SK-N-SH (cell line): ENCODE measurements at regions not wholly inside any gene's neighbourhood (a gene's known extent, or its start where the extent isn't known, plus 50 kb on each side); places are given as distances from the start of the nearest gene placed in this dataset.

Experiments
- CTCF ChIA-PET: fragments of 300-600, 350-600 bp; formaldehyde crosslinking; extraction: SDS; loops from one replicate; lab custom pipeline; 2021; lab: Yijun Ruan, JAX
- POLR2A ChIA-PET: fragments of 350-600 bp; sonication (Branson Sonifier 250); formaldehyde crosslinking; extraction: SDS; loops from one replicate; lab custom pipeline; 2020; ENCODE audit warnings: antibody characterized with exemption, inconsistent platforms; lab: Yijun Ruan, JAX
- DNase-seq: peaks from one replicate; pipeline ENCODE4 v3.0.0; 2012
- H2AFZ ChIP-seq: fragments of 200-600 bp; sonication (generic); 2 replicates; pipeline ENCODE4 v1.8.1; 2016; ENCODE audit warnings: antibody characterized with exemption, mild to moderate bottlenecking, low read depth
- H3F3A ChIP-seq: fragments of 200-600 bp; sonication (generic); replicated peaks from 2 replicates; pipeline ENCODE3; 2016; ENCODE audit warnings: antibody characterized with exemption, mild to moderate bottlenecking; ENCODE audit not compliant: insufficient read depth
- H3K27ac ChIP-seq, 2 experiments: fragments of 200-500 bp in 1 of 2; fragments of 200-600 bp in 1 of 2; sonication (Bioruptor generic) in 1 of 2; sonication (generic), shearing (Covaris generic) in 1 of 2; 2 replicates each; pipeline versions ENCODE4 v1.5.1 to v1.6.1; 2014 to 2016; ENCODE audit warnings: low read depth in 2 of 2, inconsistent platforms in 1 of 2, low read length in 1 of 2, mild to moderate bottlenecking in 1 of 2, mixed read lengths in 1 of 2
- H3K27me3 ChIP-seq: fragments of 200-600 bp; sonication (generic), shearing (Covaris generic); 2 replicates; pipeline ENCODE4 v1.6.1; 2016; ENCODE audit warnings: mixed run types; ENCODE audit not compliant: insufficient read depth
- H3K36me3 ChIP-seq, 2 experiments: fragments of 200-500 bp in 1 of 2; fragments of 200-600 bp in 1 of 2; sonication (Bioruptor generic) in 1 of 2; sonication (generic) in 1 of 2; replicated peaks in 1 of 2; 2 replicates each; pipeline versions ENCODE3 to v1.5.1; 2014 to 2016; ENCODE audit warnings: low read length in 1 of 2, mild to moderate bottlenecking in 1 of 2; ENCODE audit not compliant: insufficient read depth in 2 of 2, control insufficient read depth in 1 of 2
- H3K4me1 ChIP-seq, 2 experiments: fragments of 200-500 bp in 1 of 2; fragments of 200-600 bp in 1 of 2; sonication (Bioruptor generic) in 1 of 2; sonication (generic), shearing (Covaris generic) in 1 of 2; 2 replicates each; pipeline versions ENCODE4 v1.5.1 to v1.6.1; 2014 to 2016; ENCODE audit warnings: low read depth in 1 of 2, low read length in 1 of 2, mixed run types in 1 of 2; ENCODE audit not compliant: insufficient read depth in 2 of 2, control insufficient read depth in 1 of 2
- H3K4me2 ChIP-seq: fragments of 200-600 bp; sonication (generic), shearing (Covaris generic); 2 replicates; pipeline ENCODE4 v1.6.1; 2017; ENCODE audit warnings: mixed run types
- H3K4me3 ChIP-seq, 2 experiments: fragments of 200-500 bp in 1 of 2; fragments of 200-600 bp in 1 of 2; sonication (Bioruptor generic) in 1 of 2; sonication (generic), shearing (Covaris generic) in 1 of 2; 2 replicates each; pipeline versions ENCODE4 v1.5.1 to v1.8.1; 2014 to 2016; ENCODE audit warnings: low read depth in 2 of 2, inconsistent platforms in 1 of 2, low read length in 1 of 2, mild to moderate bottlenecking in 1 of 2, mixed read lengths in 1 of 2, moderate library complexity in 1 of 2
- H3K79me2 ChIP-seq: fragments of 200-600 bp; sonication (generic); 2 replicates; pipeline ENCODE4 v1.8.1; 2017; ENCODE audit warnings: mild to moderate bottlenecking; ENCODE audit not compliant: insufficient read depth
- H3K9ac ChIP-seq: fragments of 200-600 bp; sonication (generic); 2 replicates; pipeline ENCODE4 v1.6.1; 2017; ENCODE audit warnings: mixed run types
- H3K9me2 ChIP-seq: fragments of 200-600 bp; sonication (generic); 2 replicates; pipeline ENCODE4 v1.6.1; 2017; ENCODE audit warnings: mixed run types
- H3K9me3 ChIP-seq: fragments of 200-600 bp; sonication (generic); 2 replicates; pipeline ENCODE4 v1.6.1; 2017; ENCODE audit warnings: mixed run types, mild to moderate bottlenecking, moderate library complexity
- H4K20me1 ChIP-seq: fragments of 200-600 bp; sonication (generic); 2 replicates; pipeline ENCODE4 v1.6.1; 2017; ENCODE audit warnings: mild to moderate bottlenecking, mixed run types; ENCODE audit not compliant: insufficient read depth
- CHD2 ChIP-seq: fragments of 150-350 bp; IDR thresholded peaks from 2 replicates; pipeline ENCODE4 v1.6.1; 2018; ENCODE audit warnings: low read length; ENCODE audit not compliant: partially characterized antibody
- ELF1 ChIP-seq: IDR thresholded peaks from 2 replicates; pipeline ENCODE4 v1.4.0; 2012
- EP300 ChIP-seq, 2 experiments: IDR thresholded peaks; 2 replicates each; pipeline versions ENCODE4 v1.4.0 to v1.6.1; 2012; ENCODE audit warnings: borderline replicate concordance in 1 of 2, low read depth in 1 of 2, low read length in 1 of 2
- FOSL2 ChIP-seq: IDR thresholded peaks from 2 replicates; pipeline ENCODE4 v1.4.0; 2012; ENCODE audit warnings: low read depth, mild to moderate bottlenecking, moderate library complexity, borderline replicate concordance
- GABPA ChIP-seq: IDR thresholded peaks from 2 replicates; pipeline ENCODE4 v1.4.0; 2012; ENCODE audit warnings: low read depth, mild to moderate bottlenecking
- GATA2 ChIP-seq: sonication (generic); formaldehyde crosslinking; IDR thresholded peaks from 2 replicates; pipeline ENCODE4 v1.5.0; 2020; ENCODE audit warnings: mild to moderate bottlenecking, missing genetic modification reagents
- IRF3 ChIP-seq: fragments of 150-350 bp; IDR thresholded peaks from 2 replicates; pipeline ENCODE4 v1.6.1; 2016; ENCODE audit warnings: mild to moderate bottlenecking, low read depth, low read length
- JUND ChIP-seq: IDR thresholded peaks from 2 replicates; pipeline ENCODE4 v1.4.0; 2012
- MEF2A ChIP-seq: IDR thresholded peaks from 2 replicates; pipeline ENCODE4 v1.4.0; 2012; ENCODE audit warnings: low read depth, borderline replicate concordance
- MXI1 ChIP-seq: IDR thresholded peaks from 2 replicates; pipeline ENCODE4 v1.6.1; 2012; ENCODE audit warnings: mild to moderate bottlenecking, low read depth, low read length, improper control_type of control experiment
- NFIC ChIP-seq: IDR thresholded peaks from 2 replicates; pipeline ENCODE4 v1.4.0; 2012; ENCODE audit warnings: borderline replicate concordance
- PBX3 ChIP-seq: IDR thresholded peaks from 2 replicates; pipeline ENCODE4; 2012
- POLR2AphosphoS5 ChIP-seq: IDR thresholded peaks from 2 replicates; pipeline ENCODE4 v1.6.1; 2012; ENCODE audit warnings: low read depth, low read length
- RCOR1 ChIP-seq: fragments of 150-350 bp; IDR thresholded peaks from 2 replicates; pipeline ENCODE4 v1.6.1; 2017; ENCODE audit warnings: antibody characterized with exemption, low read length
- RFX5 ChIP-seq: IDR thresholded peaks from 2 replicates; pipeline ENCODE4 v1.6.1; 2012; ENCODE audit warnings: mild to moderate bottlenecking, improper control_type of control experiment, low read length
- SIN3A ChIP-seq: IDR thresholded peaks from 2 replicates; pipeline ENCODE4 v1.6.1; 2012; ENCODE audit warnings: low read depth, mild to moderate bottlenecking, low read length, moderate library complexity, borderline replicate concordance
- SMC3 ChIP-seq: IDR thresholded peaks from 2 replicates; pipeline ENCODE4 v1.6.1; 2012; ENCODE audit warnings: low read depth, low read length, improper control_type of control experiment
- TCF12 ChIP-seq: IDR thresholded peaks from 2 replicates; pipeline ENCODE4 v1.4.0; 2012
- USF1 ChIP-seq: IDR thresholded peaks from 2 replicates; pipeline ENCODE4 v1.4.0; 2012; ENCODE audit warnings: low read depth, borderline replicate concordance
- USF2 ChIP-seq: fragments of 150-350 bp; IDR thresholded peaks from 2 replicates; pipeline ENCODE4 v1.6.1; 2017; ENCODE audit warnings: antibody characterized with exemption, low read length, low read depth, borderline replicate concordance
- YY1 ChIP-seq: IDR thresholded peaks from 2 replicates; pipeline ENCODE4 v1.4.0; 2012; ENCODE audit warnings: low read depth, mild to moderate bottlenecking
- WGBS: methylation state at CpG from one replicate; pipeline ENCODE4 v1.1.6; 2017; ENCODE audit warnings: low lambda C conversion rate; 5-methylcytosine and 5-hydroxymethylcytosine counted together

GRCh38 chr13:73496711-73497110, 437.9 kb downstream of the KLF5 start:
- Histone ChIP-seq H3K9me2 (no peaks in the 10 kb centered on the region), H4K20me1 (no peaks in the 10 kb centered on the region), H3K36me3 (no peaks in the 10 kb centered on the region), H3K27me3 (no peaks in the 10 kb centered on the region), H3K4me1 (no peaks in the 10 kb centered on the region; a peak in 1 of 4 replicates), H2AFZ (no peak overlapping the region), H3K9me3 (no peaks in the 10 kb centered on the region), H3K4me2 (no peak overlapping the region), H3K4me3 (no peak overlapping the region), H3F3A (no peaks in the 10 kb centered on the region), H3K79me2 (no peaks in the 10 kb centered on the region), H3K27ac (no peak overlapping the region), H3K9ac (no peak overlapping the region)
- POLR2A ChIA-PET, result no interaction called here
- CTCF ChIA-PET, result no interaction called here
- 39% methylated on average over 3 of the region's 3 CpGs for WGBS
- no peak for TF ChIP-seq SIN3A
- TF ChIP-seq FOSL2, result no peak
- no peak for TF ChIP-seq POLR2AphosphoS5
- TF ChIP-seq CHD2, result no peak
- TF ChIP-seq EP300 (IDR thresholded peaks at IDR 0.05; ENCODE audit: borderline replicate concordance in 1 of 2, low read depth in 1 of 2, low read length in 1 of 2), result no peak
- no peak for TF ChIP-seq ELF1
- no peak for TF ChIP-seq PBX3
- TF ChIP-seq NFIC, result no peak
- no peak for TF ChIP-seq GATA2
- no peak for TF ChIP-seq SMC3
- TF ChIP-seq MXI1, result no peak
- TF ChIP-seq GABPA, result no peak
- no peak for TF ChIP-seq USF2
- TF ChIP-seq JUND, result no peak
- TF ChIP-seq RFX5, result no peak
- DNase-seq, result no peak

GRCh38 chr13:73492811-73493210, 434.0 kb downstream of the KLF5 start:
- no peaks in the 10 kb centered on the region for H4K20me1 ChIP-seq
- H3K9me3 ChIP-seq, result no peaks in the 10 kb centered on the region
- H3K4me2 ChIP-seq, result no peak overlapping the region
- no peaks in the 10 kb centered on the region for H3K79me2 ChIP-seq
- no peaks in the 10 kb centered on the region; a peak in 1 of 4 replicates for H3K4me1 ChIP-seq
- H3K9me2 ChIP-seq, result no peaks in the 10 kb centered on the region
- no peak overlapping the region for H2AFZ ChIP-seq
- H3K4me3 ChIP-seq, result no peak overlapping the region
- H3F3A ChIP-seq, result no peaks in the 10 kb centered on the region
- H3K27ac ChIP-seq, result peak overlapping the region in 1 of 2 experiments; percentile 67; a peak in 2 of 4 replicates
- ChIA-PET POLR2A (no interaction called here), CTCF (interaction anchor here (0.7 to 0.9 kb wide), 2 partner anchors 9 to 92 kb away, joined by 3 to 4 read pairs; no protein-coding TSS in a partner anchor)
- no peak for DNase-seq
- H3K9ac ChIP-seq, result no peak overlapping the region
- 37% methylated on average over 1 of the region's 1 CpG for WGBS
- no peaks in the 10 kb centered on the region for H3K27me3 ChIP-seq
- H3K36me3 ChIP-seq, result no peaks in the 10 kb centered on the region
- TF ChIP-seq IRF3, result no peak
- TF ChIP-seq RCOR1, result no peak
- no peak for TF ChIP-seq MEF2A
- no peak for TF ChIP-seq CHD2
- TF ChIP-seq YY1, result no peak
- TF ChIP-seq TCF12, result no peak
- no peak for TF ChIP-seq USF2
- TF ChIP-seq PBX3, result no peak
- no peak for TF ChIP-seq USF1
